ENCODE measurements at regions not wholly inside any gene's neighbourhood (a gene's known extent, or its start where the extent isn't known, plus 50 kb on each side); places are given as distances from the start of the nearest gene placed in this dataset.
A peak's percentile ranks its signal among the peaks of the same experiment; 100 is the strongest.

- no peaks in the 10 kb centered on the region for H3K27me3 ChIP-seq (ENCODE audit: insufficient read depth, low read depth, severe bottlenecking)
- no peaks in the 10 kb centered on the region for H3K36me3 ChIP-seq
- TF ChIP-seq, protein P1, sequence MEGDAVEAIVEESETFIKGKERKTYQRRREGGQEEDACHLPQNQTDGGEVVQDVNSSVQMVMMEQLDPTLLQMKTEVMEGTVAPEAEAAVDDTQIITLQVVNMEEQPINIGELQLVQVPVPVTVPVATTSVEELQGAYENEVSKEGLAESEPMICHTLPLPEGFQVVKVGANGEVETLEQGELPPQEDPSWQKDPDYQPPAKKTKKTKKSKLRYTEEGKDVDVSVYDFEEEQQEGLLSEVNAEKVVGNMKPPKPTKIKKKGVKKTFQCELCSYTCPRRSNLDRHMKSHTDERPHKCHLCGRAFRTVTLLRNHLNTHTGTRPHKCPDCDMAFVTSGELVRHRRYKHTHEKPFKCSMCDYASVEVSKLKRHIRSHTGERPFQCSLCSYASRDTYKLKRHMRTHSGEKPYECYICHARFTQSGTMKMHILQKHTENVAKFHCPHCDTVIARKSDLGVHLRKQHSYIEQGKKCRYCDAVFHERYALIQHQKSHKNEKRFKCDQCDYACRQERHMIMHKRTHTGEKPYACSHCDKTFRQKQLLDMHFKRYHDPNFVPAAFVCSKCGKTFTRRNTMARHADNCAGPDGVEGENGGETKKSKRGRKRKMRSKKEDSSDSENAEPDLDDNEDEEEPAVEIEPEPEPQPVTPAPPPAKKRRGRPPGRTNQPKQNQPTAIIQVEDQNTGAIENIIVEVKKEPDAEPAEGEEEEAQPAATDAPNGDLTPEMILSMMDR (IDR thresholded peaks at IDR 0.05; ENCODE audit: low read depth, low read length): no peak
- no peak overlapping the region for H3K4me3 ChIP-seq (ENCODE audit: low read depth, low read length)
- H3K9me3 ChIP-seq (ENCODE audit: severe bottlenecking): no peaks in the 10 kb centered on the region
- DNase-seq: peak; percentile 15
- H3K27ac ChIP-seq: no peak overlapping the region
These were observed 159.7 kb upstream of the CXADR start for GRCh38 chr21:17352996-17353655.

DNA sequence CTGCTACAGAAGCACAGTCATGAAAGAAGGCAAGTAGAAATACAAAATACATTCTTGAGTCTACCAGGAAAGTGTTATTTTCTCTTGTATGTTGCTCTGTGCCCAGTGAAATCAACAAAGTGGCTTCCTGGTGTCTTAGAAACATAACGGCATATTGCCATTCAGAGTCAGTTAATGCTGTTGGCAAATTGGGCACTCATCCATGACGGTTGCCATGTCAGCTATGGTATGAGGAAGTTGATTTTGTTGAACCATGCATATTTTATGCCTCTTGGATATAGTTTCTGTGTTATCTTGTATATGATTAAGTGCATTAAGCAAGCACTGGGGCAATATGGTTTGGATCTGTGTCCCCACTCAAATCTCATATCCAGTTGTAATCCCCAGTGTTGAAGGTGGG lies 153.1 kb upstream of the CXADR start:
- Histone ChIP-seq H3K36me3 (no peaks in the 10 kb centered on the region), H3K9me3 (ENCODE audit: severe bottlenecking) (no peaks in the 10 kb centered on the region), H3K27ac (no peak overlapping the region), H3K4me3 (ENCODE audit: low read depth, low read length) (no peak overlapping the region), H3K27me3 (ENCODE audit: insufficient read depth, low read depth, severe bottlenecking) (no peaks in the 10 kb centered on the region)
- no peak for DNase-seq
- TF ChIP-seq, protein P1 (IDR thresholded peaks at IDR 0.05; ENCODE audit: low read depth, low read length): no peak

GRCh38 chr21:17368748-17369363 lies 144.0 kb upstream of the CXADR start:
- TF ChIP-seq, protein P1 (IDR thresholded peaks at IDR 0.05; ENCODE audit: low read depth, low read length): no peak
- no peaks in the 10 kb centered on the region for H3K36me3 ChIP-seq
- H3K4me3 ChIP-seq (ENCODE audit: low read depth, low read length): no peak overlapping the region
- no peak for DNase-seq
- H3K9me3 ChIP-seq (ENCODE audit: severe bottlenecking): no peaks in the 10 kb centered on the region
- no peaks in the 10 kb centered on the region for H3K27me3 ChIP-seq (ENCODE audit: insufficient read depth, low read depth, severe bottlenecking)
- no peak overlapping the region for H3K27ac ChIP-seq

GRCh38 chr21:17370263-17370662 lies 142.6 kb upstream of the CXADR start:
- no peak for DNase-seq
- Histone ChIP-seq H3K27me3 (ENCODE audit: insufficient read depth, low read depth, severe bottlenecking) (no peaks in the 10 kb centered on the region), H3K36me3 (no peaks in the 10 kb centered on the region), H3K9me3 (ENCODE audit: severe bottlenecking) (no peaks in the 10 kb centered on the region), H3K4me3 (ENCODE audit: low read depth, low read length) (no peak overlapping the region), H3K27ac (no peak overlapping the region)
- TF ChIP-seq, protein P1 (IDR thresholded peaks at IDR 0.05; ENCODE audit: low read depth, low read length): no peak

DNA sequence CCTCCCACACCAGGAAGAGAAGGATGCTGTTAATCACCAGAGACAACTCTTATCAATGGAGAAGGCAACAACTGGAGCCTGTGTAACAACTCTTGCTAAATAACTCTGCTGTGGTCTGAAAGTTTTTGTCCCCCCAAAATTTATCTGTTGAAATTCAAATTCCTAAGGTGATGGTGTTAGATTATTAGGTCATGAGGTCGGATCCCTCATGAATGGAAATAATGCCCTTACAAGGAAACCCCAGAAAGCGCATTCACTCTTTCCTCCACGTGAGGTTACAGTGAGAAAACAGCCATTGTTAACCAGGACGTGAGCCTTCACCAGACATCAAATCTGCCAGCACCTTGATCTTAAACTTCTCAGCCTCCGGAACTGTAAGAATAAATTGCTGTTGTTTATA lies 141.9 kb upstream of the CXADR start:
- H3K27me3 ChIP-seq (ENCODE audit: insufficient read depth, low read depth, severe bottlenecking): no peaks in the 10 kb centered on the region
- H3K36me3 ChIP-seq: no peaks in the 10 kb centered on the region
- H3K4me3 ChIP-seq (ENCODE audit: low read depth, low read length): no peak overlapping the region
- no peak for DNase-seq
- H3K9me3 ChIP-seq (ENCODE audit: severe bottlenecking): no peaks in the 10 kb centered on the region
- no peak overlapping the region for H3K27ac ChIP-seq
- TF ChIP-seq, protein P1 (IDR thresholded peaks at IDR 0.05; ENCODE audit: low read depth, low read length): no peak

DNA sequence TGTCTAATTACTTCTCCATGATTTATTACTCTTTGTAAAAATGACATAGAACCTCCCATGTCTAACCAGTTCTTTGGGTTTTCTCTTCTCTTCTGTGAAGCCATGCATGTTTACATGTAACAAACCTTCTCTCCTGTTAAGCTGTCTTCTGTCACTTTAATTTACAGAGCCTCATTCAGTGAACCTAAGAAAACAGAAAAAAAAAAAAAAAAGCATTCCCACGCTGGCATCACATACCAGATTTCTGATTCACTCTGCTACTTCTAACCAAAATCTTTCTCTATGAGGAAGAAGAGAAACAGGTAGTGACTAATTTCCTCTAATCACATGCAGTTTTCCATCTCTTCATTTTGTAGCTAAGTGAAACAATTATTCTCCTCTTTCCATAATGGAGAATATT lies 141.4 kb upstream of the CXADR start:
- DNase-seq: no peak
- H3K36me3 ChIP-seq: no peaks in the 10 kb centered on the region
- TF ChIP-seq, protein P1 (IDR thresholded peaks at IDR 0.05; ENCODE audit: low read depth, low read length): no peak
- H3K27me3 ChIP-seq (ENCODE audit: insufficient read depth, low read depth, severe bottlenecking): no peaks in the 10 kb centered on the region
- H3K27ac ChIP-seq: no peak overlapping the region
- no peaks in the 10 kb centered on the region for H3K9me3 ChIP-seq (ENCODE audit: severe bottlenecking)
- H3K4me3 ChIP-seq (ENCODE audit: low read depth, low read length): no peak overlapping the region
